ENCODE measurements at regions not wholly inside any gene's neighbourhood (a gene's known extent, or its start where the extent isn't known, plus 50 kb on each side); places are given as distances from the start of the nearest gene placed in this dataset.
A peak's percentile ranks its signal among the peaks of the same experiment; 100 is the strongest.

GRCh38 chr15:69756440-69756839 is 303.8 kb downstream of the RPLP1 start:
- peaks cover 10% of the 10 kb centered on the region for H3K9me3 ChIP-seq (ENCODE audit: control insufficient read depth, low read length)
- no peak overlapping the region for H3K27ac ChIP-seq (ENCODE audit: low read depth, low read length, severe bottlenecking)
- no peak overlapping the region for H3K4me3 ChIP-seq (ENCODE audit: extremely low read depth, insufficient read depth, low read length, poor library complexity, severe bottlenecking)
- peaks cover 35% of the 10 kb centered on the region for H3K4me1 ChIP-seq (ENCODE audit: control insufficient read depth, insufficient read depth, low read length, poor library complexity, severe bottlenecking)
- H3K36me3 ChIP-seq (ENCODE audit: control insufficient read depth, insufficient read depth, low read length): no peaks in the 10 kb centered on the region
- WGBS, 2 experiments (ENCODE audit: insufficient coverage in 2 of 2): 88 to 92% methylated on average over 3 of the region's 3 CpGs

GRCh38 chr15:69757186-69757585 is 304.6 kb downstream of the RPLP1 start:
- H3K4me3 ChIP-seq (ENCODE audit: extremely low read depth, insufficient read depth, low read length, poor library complexity, severe bottlenecking): no peak overlapping the region
- H3K27ac ChIP-seq (ENCODE audit: low read depth, low read length, severe bottlenecking): no peak overlapping the region
- H3K4me1 ChIP-seq (ENCODE audit: control insufficient read depth, insufficient read depth, low read length, poor library complexity, severe bottlenecking): peaks cover 38% of the 10 kb centered on the region
- H3K9me3 ChIP-seq (ENCODE audit: control insufficient read depth, low read length): peaks cover 10% of the 10 kb centered on the region
- 87 to 93% methylated on average over 6 of the region's 6 CpGs for WGBS, 2 experiments (ENCODE audit: insufficient coverage in 2 of 2)
- H3K36me3 ChIP-seq (ENCODE audit: control insufficient read depth, insufficient read depth, low read length): no peaks in the 10 kb centered on the region

- H3K36me3 ChIP-seq (ENCODE audit: control insufficient read depth, insufficient read depth, low read length): no peaks in the 10 kb centered on the region
- no peak overlapping the region for H3K4me3 ChIP-seq (ENCODE audit: extremely low read depth, insufficient read depth, low read length, poor library complexity, severe bottlenecking)
- WGBS, 2 experiments (ENCODE audit: insufficient coverage in 2 of 2): 88% methylated on average over 1 of the region's 2 CpGs; no CpG with 5 or more reads in 1 of the 2 experiments
- peak overlapping the region; percentile 51 for H3K27ac ChIP-seq (ENCODE audit: low read depth, low read length, severe bottlenecking)
- peaks cover 38% of the 10 kb centered on the region for H3K4me1 ChIP-seq (ENCODE audit: control insufficient read depth, insufficient read depth, low read length, poor library complexity, severe bottlenecking)
- peaks cover 6% of the 10 kb centered on the region for H3K9me3 ChIP-seq (ENCODE audit: control insufficient read depth, low read length)
These were observed 305.7 kb downstream of the RPLP1 start for GRCh38 chr15:69758291-69758771.

- peak overlapping the region; percentile 51 for H3K27ac ChIP-seq (ENCODE audit: low read depth, low read length, severe bottlenecking)
- 75 to 77% methylated on average over 4 to 6 of the region's 8 CpGs for WGBS, 2 experiments (ENCODE audit: insufficient coverage in 2 of 2)
These were observed 306.5 kb downstream of the RPLP1 start for GRCh38 chr15:69758810-69759790.

GRCh38 chr15:69760258-69760845 is 307.7 kb downstream of the RPLP1 start:
- Histone ChIP-seq H3K36me3 (ENCODE audit: control insufficient read depth, insufficient read depth, low read length) (no peaks in the 10 kb centered on the region), H3K9me3 (ENCODE audit: control insufficient read depth, low read length) (no peaks in the 10 kb centered on the region), H3K27ac (ENCODE audit: low read depth, low read length, severe bottlenecking) (peak overlapping the region; percentile 81), H3K4me3 (ENCODE audit: extremely low read depth, insufficient read depth, low read length, poor library complexity, severe bottlenecking) (no peak overlapping the region), H3K4me1 (ENCODE audit: control insufficient read depth, insufficient read depth, low read length, poor library complexity, severe bottlenecking) (peaks cover 36% of the 10 kb centered on the region)
- WGBS, 2 experiments (ENCODE audit: insufficient coverage in 2 of 2): 57 to 86% methylated on average over 1 of the region's 3 CpGs

More at GRCh38 chr15:69758810-69759790, 306.5 kb downstream of the RPLP1 start:
- H3K36me3 ChIP-seq (ENCODE audit: control insufficient read depth, insufficient read depth, low read length): no peaks in the 10 kb centered on the region
- peaks cover 38% of the 10 kb centered on the region for H3K4me1 ChIP-seq (ENCODE audit: control insufficient read depth, insufficient read depth, low read length, poor library complexity, severe bottlenecking)
- H3K4me3 ChIP-seq (ENCODE audit: extremely low read depth, insufficient read depth, low read length, poor library complexity, severe bottlenecking): no peak overlapping the region
- H3K9me3 ChIP-seq (ENCODE audit: control insufficient read depth, low read length): no peaks in the 10 kb centered on the region

- Histone ChIP-seq H3K36me3 (ENCODE audit: control insufficient read depth, insufficient read depth, low read length) (no peaks in the 10 kb centered on the region), H3K4me3 (ENCODE audit: extremely low read depth, insufficient read depth, low read length, poor library complexity, severe bottlenecking) (no peak overlapping the region), H3K4me1 (ENCODE audit: control insufficient read depth, insufficient read depth, low read length, poor library complexity, severe bottlenecking) (peaks cover 30% of the 10 kb centered on the region), H3K9me3 (ENCODE audit: control insufficient read depth, low read length) (no peaks in the 10 kb centered on the region), H3K27ac (ENCODE audit: low read depth, low read length, severe bottlenecking) (peak overlapping the region; percentile 81)
- 58 to 66% methylated on average over 5 of the region's 7 CpGs for WGBS, 2 experiments (ENCODE audit: insufficient coverage in 2 of 2)
These were observed 308.4 kb downstream of the RPLP1 start for GRCh38 chr15:69760890-69761568.

- H3K9me3 ChIP-seq (ENCODE audit: control insufficient read depth, low read length): peaks cover 8% of the 10 kb centered on the region
- H3K27ac ChIP-seq (ENCODE audit: low read depth, low read length, severe bottlenecking): no peak overlapping the region
- H3K4me1 ChIP-seq (ENCODE audit: control insufficient read depth, insufficient read depth, low read length, poor library complexity, severe bottlenecking): peaks cover 25% of the 10 kb centered on the region
- H3K36me3 ChIP-seq (ENCODE audit: control insufficient read depth, insufficient read depth, low read length): no peaks in the 10 kb centered on the region
- no peak overlapping the region for H3K4me3 ChIP-seq (ENCODE audit: extremely low read depth, insufficient read depth, low read length, poor library complexity, severe bottlenecking)
- 40 to 55% methylated on average over 1 to 6 of the region's 6 CpGs for WGBS, 2 experiments (ENCODE audit: insufficient coverage in 2 of 2)
These were observed 309.9 kb downstream of the RPLP1 start for GRCh38 chr15:69762373-69763148.

GRCh38 chr15:69763831-69764230 is 311.2 kb downstream of the RPLP1 start:
- no peak overlapping the region for H3K4me3 ChIP-seq (ENCODE audit: extremely low read depth, insufficient read depth, low read length, poor library complexity, severe bottlenecking)
- no peaks in the 10 kb centered on the region for H3K36me3 ChIP-seq (ENCODE audit: control insufficient read depth, insufficient read depth, low read length)
- H3K27ac ChIP-seq (ENCODE audit: low read depth, low read length, severe bottlenecking): no peak overlapping the region
- 66 to 92% methylated on average over 2 of the region's 3 CpGs for WGBS, 2 experiments (ENCODE audit: insufficient coverage in 2 of 2)
- peaks cover 17% of the 10 kb centered on the region for H3K4me1 ChIP-seq (ENCODE audit: control insufficient read depth, insufficient read depth, low read length, poor library complexity, severe bottlenecking)
- H3K9me3 ChIP-seq (ENCODE audit: control insufficient read depth, low read length): peaks cover 9% of the 10 kb centered on the region

- peaks cover 9% of the 10 kb centered on the region for H3K9me3 ChIP-seq (ENCODE audit: control insufficient read depth, low read length)
- no peaks in the 10 kb centered on the region for H3K36me3 ChIP-seq (ENCODE audit: control insufficient read depth, insufficient read depth, low read length)
- H3K27ac ChIP-seq (ENCODE audit: low read depth, low read length, severe bottlenecking): no peak overlapping the region
- no peak overlapping the region for H3K4me3 ChIP-seq (ENCODE audit: extremely low read depth, insufficient read depth, low read length, poor library complexity, severe bottlenecking)
- H3K4me1 ChIP-seq (ENCODE audit: control insufficient read depth, insufficient read depth, low read length, poor library complexity, severe bottlenecking): peaks cover 6% of the 10 kb centered on the region
These were observed 313.5 kb downstream of the RPLP1 start for GRCh38 chr15:69766156-69766555.

- whole genome bisulfite sequencing, 2 experiments (ENCODE audit: insufficient coverage in 2 of 2): 96 to 100% methylated on average over 3 of the region's 4 CpGs
- H3K27ac ChIP-seq (ENCODE audit: low read depth, low read length, severe bottlenecking): no peak overlapping the region
- H3K9me3 ChIP-seq (ENCODE audit: control insufficient read depth, low read length): peaks cover 9% of the 10 kb centered on the region
- no peaks in the 10 kb centered on the region for H3K4me1 ChIP-seq (ENCODE audit: control insufficient read depth, insufficient read depth, low read length, poor library complexity, severe bottlenecking)
- no peak overlapping the region for H3K4me3 ChIP-seq (ENCODE audit: extremely low read depth, insufficient read depth, low read length, poor library complexity, severe bottlenecking)
- H3K36me3 ChIP-seq (ENCODE audit: control insufficient read depth, insufficient read depth, low read length): no peaks in the 10 kb centered on the region
These were observed 314.6 kb downstream of the RPLP1 start for GRCh38 chr15:69767191-69767590.
